ENCODE measurements at regions not wholly inside any gene's neighbourhood (a gene's known extent, or its start where the extent isn't known, plus 50 kb on each side); places are given as distances from the start of the nearest gene placed in this dataset.

- FAIRE-seq (no peak), ATAC-seq (no peak), DNase-seq (ENCODE audit: low read depth in 1 of 2, low spot score in 1 of 2) (no peak)
- POLR2A ChIA-PET = no interaction called here
- Histone ChIP-seq H3K27ac (no peak overlapping the region), H3K4me3 (no peak overlapping the region), H3K4me1 (no peaks in the 10 kb centered on the region), H3K9me3 (no peaks in the 10 kb centered on the region), H3K4me2 (no peak overlapping the region)
- WGBS (ENCODE audit: missing lambda C conversion rate) = 38% methylated on average over 3 of the region's 3 CpGs
- TF ChIP-seq HMGXB4 (CRISPR knock-in tag; IDR thresholded peaks at IDR 0.05; ENCODE audit: borderline replicate concordance) (no peak), MYC (IDR thresholded peaks at IDR 0.05; ENCODE audit: borderline replicate concordance, low read length) (no peak)
- CTCF ChIA-PET = interaction anchor here (0.7 to 12.3 kb wide), 14 partner anchors 9 to 402 kb away, joined by 3 to 107 read pairs (median 5); partner anchors contain the start of gene ATL2
Measured at GRCh38 chr2:38467768-38468455, 90.8 kb upstream of the ATL2 start.

GRCh38 chr2:38466876-38467767 is 90.0 kb upstream of the ATL2 start:
- WGBS (ENCODE audit: missing lambda C conversion rate) = 59% methylated on average over 11 of the region's 11 CpGs
- ATAC-seq (no peak), FAIRE-seq (no peak), DNase-seq (ENCODE audit: low read depth in 1 of 2, low spot score in 1 of 2) (no peak)
- TF ChIP-seq ATOH8 (CRISPR knock-in tag; IDR thresholded peaks at IDR 0.05; ENCODE audit: low read depth) (no peak), CHD4 (IDR thresholded peaks at IDR 0.05; ENCODE audit: borderline replicate concordance) (no peak), HOXB5 (CRISPR knock-in tag; IDR thresholded peaks at IDR 0.05) (no peak), FOSL2 (IDR thresholded peaks at IDR 0.05) (no peak), FOSL2 (CRISPR knock-in tag; IDR thresholded peaks at IDR 0.05) (no peak), E2F6 (IDR thresholded peaks at IDR 0.05; ENCODE audit: borderline replicate concordance, low read depth) (no peak), PHF8 (IDR thresholded peaks at IDR 0.05; ENCODE audit: borderline replicate concordance, low read depth) (no peak), ZC3H11A (IDR thresholded peaks at IDR 0.05) (no peak), POLR2A (IDR thresholded peaks at IDR 0.05; ENCODE audit: low read length) (no peak), NPAS2 (CRISPR knock-in tag; IDR thresholded peaks at IDR 0.05; ENCODE audit: borderline replicate concordance) (no peak), TP53 (CRISPR knock-in tag; IDR thresholded peaks at IDR 0.05) (no peak)
- no peak overlapping the region for H3K4me2 ChIP-seq
- H3K4me3 ChIP-seq = no peak overlapping the region
- ChIA-PET CTCF (interaction anchor here (0.8 to 12.3 kb wide), 10 partner anchors 9 to 369 kb away, joined by 3 to 107 read pairs (median 6); partner anchors contain the start of gene ATL2), POLR2A (no interaction called here)
- peaks cover 6% of the 10 kb centered on the region; the same call in 2 of the 3 replicates for H3K4me1 ChIP-seq
- no peaks in the 10 kb centered on the region for H3K9me3 ChIP-seq
- no peak overlapping the region for H3K27ac ChIP-seq

- 36% methylated on average over 5 of the region's 5 CpGs for WGBS (ENCODE audit: missing lambda C conversion rate)
- no peak overlapping the region for H3K4me3 ChIP-seq
- ATAC-seq (no peak), DNase-seq (ENCODE audit: low read depth in 1 of 2, low spot score in 1 of 2) (no peak), FAIRE-seq (no peak)
- peaks cover 8% of the 10 kb centered on the region; the same call in 2 of the 3 replicates for H3K4me1 ChIP-seq
- ChIA-PET POLR2A (no interaction called here), CTCF (interaction anchor here (1.0 to 12.3 kb wide), 11 partner anchors 10 to 481 kb away, joined by 3 to 107 read pairs (median 7); partner anchors contain the start of gene ATL2)
- no peak for TF ChIP-seq ZFP36 (IDR thresholded peaks at IDR 0.05; ENCODE audit: borderline replicate concordance, partially characterized antibody)
- no peak for TF ChIP-seq HOXB13 (CRISPR knock-in tag; IDR thresholded peaks at IDR 0.05; ENCODE audit: low read depth)
- TF ChIP-seq MAX (IDR thresholded peaks at IDR 0.05) = no peak
- no peak for TF ChIP-seq CHD2 (IDR thresholded peaks at IDR 0.05; ENCODE audit: low read length, partially characterized antibody)
- TF ChIP-seq ZC3H11A (IDR thresholded peaks at IDR 0.05) = no peak
- no peak for TF ChIP-seq SMC3 (IDR thresholded peaks at IDR 0.05)
- H3K27ac ChIP-seq = no peak overlapping the region
- no peak overlapping the region for H3K4me2 ChIP-seq
- no peaks in the 10 kb centered on the region for H3K9me3 ChIP-seq
Measured at GRCh38 chr2:38466409-38466808, 89.3 kb upstream of the ATL2 start.

Data from A549 (cell line).